ENCODE measurements at regions not wholly inside any gene's neighbourhood (a gene's known extent, or its start where the extent isn't known, plus 50 kb on each side); places are given as distances from the start of the nearest gene placed in this dataset.

GRCh38 chr7:124667312-124668153 lies 98.1 kb downstream of the GPR37 start:
- Histone ChIP-seq H2BK5ac (ENCODE audit: low read depth, low read length) (no peak overlapping the region), H2AFZ (ENCODE audit: low read length) (no peak overlapping the region), H2BK20ac (ENCODE audit: low read length) (no peak overlapping the region), H3K4ac (replicated peaks; ENCODE audit: insufficient read length, low read depth, low read length) (no peak overlapping the region), H3K14ac (ENCODE audit: insufficient read length) (no peak overlapping the region), H3K18ac (ENCODE audit: extremely low read depth, low read length) (no peak overlapping the region), H3K36me3 (ENCODE audit: control insufficient read depth in 2 of 4, insufficient read depth in 4 of 4, low read length in 3 of 4) (no peaks in the 10 kb centered on the region), H3K23ac (ENCODE audit: insufficient read length) (no peak overlapping the region), H2AK5ac (ENCODE audit: low read depth, low read length) (no peak overlapping the region), H4K91ac (replicated peaks; ENCODE audit: insufficient read length, low read length) (no peak overlapping the region), H3K27me3 (replicated peaks in 1 of 4; ENCODE audit: control insufficient read depth in 3 of 4, extremely low read depth in 1 of 4, insufficient read depth in 3 of 4, low read length in 3 of 4) (no peaks in the 10 kb centered on the region), H3K56ac (replicated peaks; ENCODE audit: insufficient read length, low read depth, low read length) (no peak overlapping the region), H2BK120ac (replicated peaks; ENCODE audit: low read depth, low read length) (peak overlapping the region; percentile 67), H3K27ac (ENCODE audit: low read depth, low read length) (no peak overlapping the region), H4K8ac (ENCODE audit: extremely low read depth, insufficient read depth, low read length) (no peak overlapping the region), H3K4me1 (replicated peaks in 1 of 4; ENCODE audit: control insufficient read depth in 3 of 4, insufficient read depth in 4 of 4, low read length in 3 of 4) (no peaks in the 10 kb centered on the region), H2BK15ac (ENCODE audit: low read length) (no peak overlapping the region), H3K79me2 (ENCODE audit: control insufficient read depth in 1 of 2, insufficient read depth in 2 of 2, low read length in 2 of 2) (no peaks in the 10 kb centered on the region), H4K5ac (ENCODE audit: insufficient read length, low read depth, low read length) (no peak overlapping the region), H2BK12ac (ENCODE audit: low read depth, low read length) (no peak overlapping the region), H3K9me3 (ENCODE audit: insufficient read depth in 2 of 2, low read depth in 1 of 2, low read length in 1 of 2) (no peaks in the 10 kb centered on the region), H4K20me1 (replicated peaks in 1 of 2; ENCODE audit: control insufficient read depth in 1 of 2, insufficient read depth in 2 of 2, low read length in 2 of 2) (no peaks in the 10 kb centered on the region), H3K9ac (replicated peaks in 1 of 4; ENCODE audit: extremely low read depth in 1 of 4, low read depth in 3 of 4, low read length in 3 of 4) (no peak overlapping the region), H3K4me3 (ENCODE audit: extremely low read depth in 1 of 4, insufficient read depth in 2 of 4, low read depth in 3 of 4, low read length in 4 of 4) (no peak overlapping the region), H3K4me2 (ENCODE audit: insufficient read depth in 1 of 2, low read depth in 2 of 2, low read length in 2 of 2) (no peak overlapping the region), H3K79me1 (ENCODE audit: low read depth, low read length) (no peaks in the 10 kb centered on the region), H3K23me2 (ENCODE audit: low read depth, low read length) (peaks cover 2% of the 10 kb centered on the region; the same call in 1 of the 2 replicates)
- POLR2A ChIA-PET (ENCODE audit: partially characterized antibody): no interaction called here
- WGBS, 2 experiments (ENCODE audit: extremely low coverage in 1 of 2, insufficient coverage in 1 of 2, insufficient read length in 1 of 2, insufficient replicate concordance in 2 of 2, low coverage in 1 of 2, low lambda C conversion rate in 2 of 2, missing lambda C conversion rate in 1 of 2): 90% methylated on average over 9 of the region's 9 CpGs; no CpG with 5 or more reads in 1 of the 2 experiments
- FAIRE-seq (no peak), DNase-seq (ENCODE audit: low read depth in 1 of 2, low spot score in 2 of 2) (no peak)
- CTCF ChIA-PET (ENCODE audit: partially characterized antibody): no interaction called here
- TF ChIP-seq NANOG (IDR thresholded peaks at IDR 0.05; ENCODE audit: insufficient read depth, low read depth, low read length, poor library complexity, severe bottlenecking): no peak
- TF ChIP-seq BACH1 (IDR thresholded peaks at IDR 0.05; ENCODE audit: low read length): no peak
- TF ChIP-seq CTCF (IDR thresholded peaks at IDR 0.05; ENCODE audit: control extremely low read depth in 1 of 3, insufficient read depth in 1 of 3, low read depth in 1 of 3, low read length in 3 of 3): no peak
- no peak for TF ChIP-seq CTBP2 (IDR thresholded peaks at IDR 0.05; ENCODE audit: borderline replicate concordance, insufficient read depth, insufficient read length, low read length)
- TF ChIP-seq USF2 (IDR thresholded peaks at IDR 0.05; ENCODE audit: low read length): no peak
- TF ChIP-seq ATF2 (IDR thresholded peaks at IDR 0.05; ENCODE audit: low read length): no peak
